HG02981 (cell line): ENCODE measurements at regions not wholly inside any gene's neighbourhood (a gene's known extent, or its start where the extent isn't known, plus 50 kb on each side); places are given as distances from the start of the nearest gene placed in this dataset.

Experiments
- ATAC-seq: cut with Tn5 transposase; IDR thresholded peaks from one replicate; pipeline ENCODE4 v1.9.1; 2021; ENCODE audit warnings: mild to moderate bottlenecking, moderate library complexity; ENCODE audit not compliant: unreplicated experiment

- no peak for ATAC-seq
Observed at GRCh38 chr3:73719861-73720260, 95.1 kb upstream of the PDZRN3 start.

- ATAC-seq: no peak
Observed at GRCh38 chr3:73719413-73719851, 94.7 kb upstream of the PDZRN3 start.

DNA sequence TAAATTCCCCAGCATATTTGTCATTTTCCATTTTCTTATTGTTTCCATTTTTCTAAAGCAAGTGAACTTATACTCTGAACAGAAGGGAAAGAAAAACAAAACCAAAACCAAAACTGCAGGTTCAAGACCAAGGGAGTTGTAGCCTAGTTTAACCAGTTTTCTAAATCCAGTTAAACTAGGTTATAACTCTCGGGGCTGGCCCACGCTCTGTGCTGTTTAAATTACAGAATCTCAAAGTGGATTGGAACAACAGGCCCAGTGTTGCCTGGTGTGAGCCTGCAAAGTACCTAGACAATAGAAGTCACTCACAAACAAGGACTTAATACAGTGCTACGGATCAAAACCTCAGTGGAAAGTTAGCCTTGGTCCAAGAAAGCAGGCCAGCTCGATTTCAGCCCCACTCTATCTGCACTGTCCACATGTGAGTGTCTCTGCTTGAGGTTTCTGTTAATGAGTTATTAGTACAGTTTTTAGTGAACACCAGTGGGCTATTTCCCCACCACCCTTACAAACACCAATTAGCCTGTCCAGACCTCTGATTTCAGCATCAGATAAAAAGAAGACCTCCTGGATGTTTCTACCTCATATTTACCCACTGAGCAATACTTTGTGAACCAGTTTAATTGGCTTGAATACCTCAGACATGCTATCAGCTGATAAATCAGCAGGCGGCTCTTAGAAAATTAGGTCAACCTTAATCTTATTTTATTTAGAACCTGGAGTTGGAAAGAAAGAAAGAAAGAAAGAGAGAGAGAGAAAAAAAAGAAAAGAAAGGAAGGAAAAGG is 93.8 kb upstream of the PDZRN3 start:
- no peak for ATAC-seq

DNA sequence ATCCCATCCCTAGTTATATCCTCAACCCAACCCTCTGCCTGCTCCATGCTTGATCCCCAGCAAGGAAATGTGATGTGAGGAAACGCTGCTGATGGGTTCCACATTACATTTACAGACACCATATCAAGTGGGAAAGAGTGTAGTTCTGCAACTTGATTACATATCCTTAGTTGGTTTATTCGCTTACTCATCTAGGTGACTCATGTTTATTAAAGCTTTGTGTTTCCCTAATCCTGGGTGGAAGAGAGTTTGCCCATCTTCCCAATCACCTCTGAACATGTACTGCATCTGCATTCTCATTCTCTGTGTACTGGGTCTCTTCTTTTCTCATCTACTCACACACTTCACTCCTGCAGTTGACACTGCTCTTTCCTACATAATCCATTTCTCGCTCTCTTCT is 91.7 kb upstream of the PDZRN3 start:
- ATAC-seq: no peak

- no peak for ATAC-seq
Observed at GRCh38 chr3:73710340-73710739, 85.6 kb upstream of the PDZRN3 start.

GRCh38 chr3:73709712-73710111 is 85.0 kb upstream of the PDZRN3 start:
- no peak for ATAC-seq

DNA sequence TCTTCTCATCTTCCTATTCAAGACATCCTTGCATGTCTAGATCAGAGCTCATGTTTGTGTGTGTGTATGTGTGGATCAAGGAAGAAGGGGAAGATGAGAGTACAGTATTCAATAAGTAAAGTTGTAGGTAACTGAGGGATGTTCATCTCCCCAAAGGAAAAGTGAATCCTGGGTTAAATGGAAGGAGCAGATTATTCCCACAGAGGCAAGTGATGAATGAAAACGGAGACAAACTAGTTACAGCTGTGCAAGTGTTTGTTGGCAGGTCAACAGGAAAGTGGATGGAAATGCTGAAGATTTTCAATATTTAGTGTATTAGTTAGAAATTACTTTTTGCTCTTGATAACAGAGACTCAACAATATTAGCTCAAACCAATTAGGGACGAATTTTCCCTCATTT is 84.2 kb upstream of the PDZRN3 start:
- ATAC-seq: no peak

DNA sequence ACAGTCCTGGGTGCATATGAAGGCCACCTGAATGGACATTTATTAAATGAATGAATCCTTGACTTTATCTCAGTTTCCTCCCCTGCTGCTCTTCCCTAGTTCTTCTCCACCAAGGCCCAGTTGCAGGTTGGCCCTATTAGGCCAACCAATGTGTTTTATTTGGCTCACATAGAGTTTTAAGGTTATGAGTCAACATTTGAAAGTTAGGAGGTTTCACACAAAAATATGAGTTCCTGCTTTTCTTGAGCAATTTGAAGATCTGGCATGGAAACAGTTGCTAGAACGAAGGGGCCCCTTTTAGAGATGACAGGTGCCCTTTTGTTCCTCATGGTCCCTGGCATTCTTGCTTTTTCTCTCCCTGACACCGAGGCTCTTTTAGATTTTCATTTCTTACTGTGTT is 83.0 kb upstream of the PDZRN3 start:
- ATAC-seq: no peak

DNA sequence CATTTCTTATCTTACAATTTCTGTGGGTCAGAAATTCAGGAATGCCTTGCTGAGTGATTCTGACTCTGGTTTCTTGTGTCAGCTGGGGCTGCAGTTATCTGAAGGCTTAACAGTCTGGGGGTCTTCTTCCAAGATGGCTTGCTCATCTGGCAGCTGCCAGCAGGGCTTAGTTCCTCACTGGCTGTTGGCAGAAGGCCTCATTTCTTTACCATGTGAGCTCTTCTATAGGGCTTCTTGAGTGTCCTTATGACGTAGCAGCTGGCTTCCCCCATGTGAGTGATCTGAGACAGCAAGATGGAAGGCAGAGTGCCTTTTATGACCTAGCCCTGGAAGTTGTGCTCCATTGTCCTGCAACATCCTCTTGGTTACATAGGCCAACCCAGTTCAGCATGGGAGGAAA is 82.0 kb upstream of the PDZRN3 start:
- ATAC-seq: no peak

DNA sequence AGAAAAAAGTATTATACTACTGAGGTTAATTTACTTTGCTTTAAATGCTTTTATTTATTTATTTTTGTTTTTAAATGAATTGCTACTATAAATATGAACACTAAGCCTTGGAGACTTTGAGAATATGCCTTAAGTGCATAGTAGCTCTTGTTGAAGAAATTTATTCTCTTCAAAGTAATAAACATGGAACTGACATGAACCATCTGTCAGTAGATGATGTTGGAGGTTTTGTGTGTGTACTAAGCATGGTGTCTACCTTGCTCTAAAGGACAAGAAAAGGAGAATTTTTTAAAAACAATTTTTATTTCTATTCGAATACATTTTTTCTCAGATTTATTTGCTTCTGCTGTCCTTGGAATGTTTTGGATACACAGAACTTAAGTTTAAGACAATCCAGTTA is 81.1 kb upstream of the PDZRN3 start:
- no peak for ATAC-seq

DNA sequence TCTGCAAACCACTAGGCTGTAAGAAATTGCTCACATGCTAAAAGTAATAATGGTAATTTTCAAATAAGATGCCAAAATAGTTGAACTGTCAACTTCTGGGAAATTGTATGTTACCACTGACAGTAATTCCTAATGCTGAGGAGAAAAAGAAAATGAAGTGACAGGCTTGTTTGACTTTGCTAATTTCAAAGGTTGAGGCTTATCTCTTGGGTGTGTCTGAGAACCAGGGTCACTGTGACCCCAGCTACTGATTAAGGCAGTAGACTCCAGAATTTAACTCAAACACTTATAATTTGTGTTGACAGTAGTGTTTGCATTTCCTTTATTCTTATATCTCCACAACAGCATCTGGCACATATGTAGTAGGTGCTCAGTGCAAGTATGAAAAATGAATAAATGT is 74.6 kb upstream of the PDZRN3 start:
- no peak for ATAC-seq

GRCh38 chr3:73697020-73697419 is 72.3 kb upstream of the PDZRN3 start:
- no peak for ATAC-seq

GRCh38 chr3:73695841-73696240 is 71.1 kb upstream of the PDZRN3 start:
- ATAC-seq: no peak

GRCh38 chr3:73694983-73695757 is 70.4 kb upstream of the PDZRN3 start:
- no peak for ATAC-seq

- no peak for ATAC-seq
Observed at GRCh38 chr3:73687106-73688004, 62.6 kb upstream of the PDZRN3 start.

DNA sequence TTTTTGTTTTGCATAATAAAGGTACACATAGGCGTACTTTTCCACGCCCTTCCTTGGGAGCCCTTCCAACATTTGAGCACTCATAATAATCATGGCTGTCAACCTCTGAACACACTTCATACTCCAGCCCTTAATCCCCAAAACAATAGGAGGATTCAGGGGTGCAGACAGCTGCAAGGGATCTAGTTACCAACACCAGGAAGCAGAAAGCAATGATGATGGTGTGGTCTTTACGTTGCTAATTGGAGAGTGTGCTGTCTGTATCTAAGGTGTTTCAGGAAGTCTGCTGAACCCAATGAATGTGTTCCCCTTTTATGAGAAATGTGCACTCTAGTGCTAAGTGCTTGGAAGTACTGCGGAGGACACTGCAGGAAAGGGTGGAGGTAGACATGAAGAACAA is 60.3 kb upstream of the PDZRN3 start:
- ATAC-seq: no peak

DNA sequence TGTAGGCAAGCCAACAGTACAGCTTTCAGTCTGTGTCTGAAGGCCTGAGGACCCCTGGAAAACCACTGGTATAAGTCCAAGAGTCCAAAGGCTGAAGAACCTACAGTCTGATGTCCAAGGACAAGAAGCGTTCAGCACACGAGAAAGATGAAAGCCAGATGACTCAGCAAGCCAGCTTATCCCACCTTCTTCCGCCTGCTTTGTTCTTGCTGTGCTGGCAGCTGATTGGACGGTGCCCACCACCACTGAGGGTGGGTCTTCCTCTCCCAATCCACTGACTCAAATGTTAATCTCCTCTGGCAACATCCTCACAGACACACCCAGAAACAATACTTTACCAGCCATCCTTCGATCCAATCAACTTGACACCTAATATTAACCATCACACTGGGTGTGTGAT is 59.0 kb upstream of the PDZRN3 start:
- ATAC-seq: no peak

DNA sequence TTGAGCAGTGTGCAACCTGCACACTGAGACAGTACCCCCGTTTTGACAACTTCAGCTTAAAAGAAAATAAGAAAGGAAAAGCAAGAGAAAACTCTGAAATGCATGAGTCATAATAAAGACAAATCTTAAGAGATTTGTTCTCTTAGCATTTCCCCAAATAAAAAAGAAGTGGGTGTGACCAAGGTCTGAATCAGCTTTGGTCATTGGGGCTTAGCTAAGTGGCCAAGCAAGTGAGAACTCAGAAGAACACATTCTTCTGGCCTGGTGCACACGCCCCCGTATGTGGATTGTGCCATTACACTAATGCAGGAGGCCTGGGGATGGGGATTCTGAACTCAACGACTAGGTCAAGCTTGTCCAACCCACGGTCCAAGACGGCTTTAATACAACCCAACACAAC is 56.9 kb upstream of the PDZRN3 start:
- ATAC-seq: no peak

GRCh38 chr3:73681198-73681597 is 56.5 kb upstream of the PDZRN3 start:
- ATAC-seq: no peak

GRCh38 chr3:73680391-73681095 is 55.8 kb upstream of the PDZRN3 start:
- ATAC-seq: no peak
